ENCODE measurements at regions not wholly inside any gene's neighbourhood (a gene's known extent, or its start where the extent isn't known, plus 50 kb on each side); places are given as distances from the start of the nearest gene placed in this dataset.

GRCh38 chr16:61210076-61210475 lies 826.2 kb downstream of the CDH8 start:
- Histone ChIP-seq H3K27me3 (replicated peaks; ENCODE audit: insufficient read depth) (no peaks in the 10 kb centered on the region), H3K4me3 (no peak overlapping the region), H3K4me1 (replicated peaks) (no peaks in the 10 kb centered on the region), H3K36me3 (no peaks in the 10 kb centered on the region), H3K9me3 (no peaks in the 10 kb centered on the region), H3K27ac (no peak overlapping the region)
- TF ChIP-seq POLR2A (IDR thresholded peaks at IDR 0.05), result no peak
- TF ChIP-seq CTCF (IDR thresholded peaks at IDR 0.05), result no peak
- no peak for TF ChIP-seq POLR2AphosphoS5 (IDR thresholded peaks at IDR 0.05)
- intact Hi-C loops (cut with DNase I), result no loop called here
- no peak for DNase-seq (ENCODE audit: low spot score)

GRCh38 chr16:61195006-61195405 lies 841.2 kb downstream of the CDH8 start:
- DNase-seq (ENCODE audit: low spot score), result no peak
- Histone ChIP-seq H3K36me3 (no peaks in the 10 kb centered on the region), H3K9me3 (no peaks in the 10 kb centered on the region), H3K27ac (no peak overlapping the region), H3K4me3 (no peak overlapping the region), H3K4me1 (replicated peaks) (no peaks in the 10 kb centered on the region), H3K27me3 (replicated peaks; ENCODE audit: insufficient read depth) (no peaks in the 10 kb centered on the region)
- intact Hi-C loops (cut with DNase I), result no loop called here
- TF ChIP-seq CTCF (IDR thresholded peaks at IDR 0.05) (no peak), POLR2AphosphoS5 (IDR thresholded peaks at IDR 0.05) (no peak), POLR2A (IDR thresholded peaks at IDR 0.05) (no peak)

GRCh38 chr16:61194573-61194972 lies 841.7 kb downstream of the CDH8 start:
- Histone ChIP-seq H3K4me1 (replicated peaks) (no peaks in the 10 kb centered on the region), H3K27me3 (replicated peaks; ENCODE audit: insufficient read depth) (no peaks in the 10 kb centered on the region), H3K9me3 (no peaks in the 10 kb centered on the region), H3K36me3 (no peaks in the 10 kb centered on the region), H3K27ac (no peak overlapping the region), H3K4me3 (no peak overlapping the region)
- TF ChIP-seq POLR2AphosphoS5 (IDR thresholded peaks at IDR 0.05), result no peak
- TF ChIP-seq POLR2A (IDR thresholded peaks at IDR 0.05), result no peak
- TF ChIP-seq CTCF (IDR thresholded peaks at IDR 0.05), result no peak
- intact Hi-C loops (cut with DNase I), result no loop called here
- no peak for DNase-seq (ENCODE audit: low spot score)

GRCh38 chr16:61182391-61182790 lies 853.8 kb downstream of the CDH8 start:
- TF ChIP-seq POLR2AphosphoS5 (IDR thresholded peaks at IDR 0.05), result no peak
- no peak for TF ChIP-seq POLR2A (IDR thresholded peaks at IDR 0.05)
- no peak for TF ChIP-seq CTCF (IDR thresholded peaks at IDR 0.05)
- intact Hi-C loops (cut with DNase I), result no loop called here
- Histone ChIP-seq H3K9me3 (no peaks in the 10 kb centered on the region), H3K27me3 (replicated peaks; ENCODE audit: insufficient read depth) (no peaks in the 10 kb centered on the region), H3K4me3 (no peak overlapping the region), H3K36me3 (no peaks in the 10 kb centered on the region), H3K27ac (no peak overlapping the region), H3K4me1 (replicated peaks) (no peaks in the 10 kb centered on the region)
- DNase-seq (ENCODE audit: low spot score), result no peak
- WGBS, result 46% methylated on average over 1 of the region's 1 CpG

- WGBS, result 57% methylated on average over 2 of the region's 2 CpGs
- no peaks in the 10 kb centered on the region for H3K36me3 ChIP-seq
- intact Hi-C loops (cut with DNase I), result no loop called here
These were observed 854.3 kb downstream of the CDH8 start for GRCh38 chr16:61181982-61182381.

More at GRCh38 chr16:61181982-61182381, 854.3 kb downstream of the CDH8 start:
- TF ChIP-seq CTCF (IDR thresholded peaks at IDR 0.05) (no peak), POLR2AphosphoS5 (IDR thresholded peaks at IDR 0.05) (no peak), POLR2A (IDR thresholded peaks at IDR 0.05) (no peak)
- DNase-seq (ENCODE audit: low spot score), result no peak
- Histone ChIP-seq H3K27me3 (replicated peaks; ENCODE audit: insufficient read depth) (no peaks in the 10 kb centered on the region), H3K27ac (no peak overlapping the region), H3K4me1 (replicated peaks) (no peaks in the 10 kb centered on the region), H3K4me3 (no peak overlapping the region), H3K9me3 (no peaks in the 10 kb centered on the region)

Data from prostate gland (tissue), 2 donors.